Esophagus squamous epithelium (tissue), 5 donors: ENCODE measurements at regions not wholly inside any gene's neighbourhood (a gene's known extent, or its start where the extent isn't known, plus 50 kb on each side); places are given as distances from the start of the nearest gene placed in this dataset.

ENCODE experiments used
- DNase-seq: peaks from one replicate; lab custom pipeline; 2025; lab: John Stamatoyannopoulos, UW
- H3K27ac ChIP-seq, 4 donors: fragments of 200-600 bp; sonication (generic); one replicate each; pipeline ENCODE4 v1.5.1; 2016 to 2019; ENCODE audit warnings: mild to moderate bottlenecking in 1 of 4
- H3K27me3 ChIP-seq, 4 donors: fragments of 200-600 bp; sonication (generic); 1 replicate in 3 of 4; 2 replicates in 1 of 4; pipeline versions ENCODE4 v1.5.1 to v1.6.0; 2017 to 2021; ENCODE audit warnings: antibody characterized with exemption in 1 of 4
- H3K36me3 ChIP-seq, 3 donors: fragments of 200-600 bp; sonication (generic); one replicate each; pipeline ENCODE4 v1.5.1; 2016 to 2019
- H3K4me1 ChIP-seq, 3 donors: fragments of 200-600 bp; sonication (generic); one replicate each; pipeline ENCODE4 v1.5.1; 2017 to 2019
- H3K4me3 ChIP-seq, 4 donors: fragments of 200-600 bp; sonication (generic); 1 replicate in 3 of 4; 2 replicates in 1 of 4; pipeline ENCODE4 v1.5.1; 2016 to 2019; ENCODE audit warnings: mild to moderate bottlenecking in 2 of 4, moderate library complexity in 1 of 4
- H3K9me3 ChIP-seq, 3 donors: fragments of 200-600 bp; sonication (generic); one replicate each; pipeline ENCODE4 v1.5.1; 2016 to 2019
- POLR2A ChIP-seq, 4 donors: fragments of 450-650 bp; IDR thresholded peaks; one replicate each; pipeline ENCODE4 v1.6.1; 2017; ENCODE audit warnings: antibody characterized with exemption in 4 of 4, mild to moderate bottlenecking in 4 of 4, moderate library complexity in 3 of 4
- WGBS, 2 donors: methylation state at CpG; one replicate each; pipeline ENCODE4 v1.1.5; 2018; 5-methylcytosine and 5-hydroxymethylcytosine counted together
- intact Hi-C: fragments of 100-400 bp; cut with DNase I; formaldehyde crosslinking; loops from one replicate; pipeline ENCODE4 v1.15.0; 2022
- TF ChIP-seq, protein P1 (sequence below), 6 experiments: fragments of 450-650 bp in 4 of 6; fragments of 200-600 bp in 2 of 6; sonication (generic) in 2 of 6; IDR thresholded peaks; one replicate each; pipeline ENCODE4 v1.5.1; 2016 to 2019; ENCODE audit warnings: antibody characterized with exemption in 6 of 6, mild to moderate bottlenecking in 4 of 6, moderate library complexity in 4 of 6
- donor health status: DM: yes; HTN: yes; CAD: no.

DNA sequence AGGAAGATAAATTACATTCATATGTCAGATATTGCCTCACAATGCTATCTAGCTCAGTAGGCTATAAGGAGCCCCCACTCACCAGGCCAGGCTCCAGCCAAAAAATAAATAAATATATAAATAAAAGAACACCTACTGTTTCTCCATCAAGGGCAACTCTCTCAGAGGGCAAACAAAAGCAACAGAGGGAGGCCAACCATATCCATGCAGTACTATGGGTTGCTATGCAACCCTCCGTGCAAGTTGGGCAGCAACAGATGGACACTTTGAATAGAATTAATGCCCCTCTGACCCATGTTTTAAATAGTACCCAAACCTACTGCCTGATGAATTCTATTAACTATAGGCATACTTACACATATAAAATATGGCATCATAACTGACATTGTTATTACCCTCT lies 279.8 kb upstream of the EDNRB start:
- intact Hi-C loops = no loop called here
- H3K9me3 ChIP-seq = no peaks in the 10 kb centered on the region
- TF ChIP-seq POLR2A (IDR thresholded peaks at IDR 0.05) = no peak
- TF ChIP-seq, protein P1, sequence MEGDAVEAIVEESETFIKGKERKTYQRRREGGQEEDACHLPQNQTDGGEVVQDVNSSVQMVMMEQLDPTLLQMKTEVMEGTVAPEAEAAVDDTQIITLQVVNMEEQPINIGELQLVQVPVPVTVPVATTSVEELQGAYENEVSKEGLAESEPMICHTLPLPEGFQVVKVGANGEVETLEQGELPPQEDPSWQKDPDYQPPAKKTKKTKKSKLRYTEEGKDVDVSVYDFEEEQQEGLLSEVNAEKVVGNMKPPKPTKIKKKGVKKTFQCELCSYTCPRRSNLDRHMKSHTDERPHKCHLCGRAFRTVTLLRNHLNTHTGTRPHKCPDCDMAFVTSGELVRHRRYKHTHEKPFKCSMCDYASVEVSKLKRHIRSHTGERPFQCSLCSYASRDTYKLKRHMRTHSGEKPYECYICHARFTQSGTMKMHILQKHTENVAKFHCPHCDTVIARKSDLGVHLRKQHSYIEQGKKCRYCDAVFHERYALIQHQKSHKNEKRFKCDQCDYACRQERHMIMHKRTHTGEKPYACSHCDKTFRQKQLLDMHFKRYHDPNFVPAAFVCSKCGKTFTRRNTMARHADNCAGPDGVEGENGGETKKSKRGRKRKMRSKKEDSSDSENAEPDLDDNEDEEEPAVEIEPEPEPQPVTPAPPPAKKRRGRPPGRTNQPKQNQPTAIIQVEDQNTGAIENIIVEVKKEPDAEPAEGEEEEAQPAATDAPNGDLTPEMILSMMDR (IDR thresholded peaks at IDR 0.05) = no peak
- 59 to 63% methylated on average over 1 of the region's 1 CpG for WGBS, 2 donors
- H3K36me3 ChIP-seq = no peaks in the 10 kb centered on the region
- no peak for DNase-seq
- no peaks in the 10 kb centered on the region for H3K4me1 ChIP-seq
- H3K4me3 ChIP-seq = no peak overlapping the region
- H3K27ac ChIP-seq = no peak overlapping the region
- H3K27me3 ChIP-seq = no peaks in the 10 kb centered on the region

DNA sequence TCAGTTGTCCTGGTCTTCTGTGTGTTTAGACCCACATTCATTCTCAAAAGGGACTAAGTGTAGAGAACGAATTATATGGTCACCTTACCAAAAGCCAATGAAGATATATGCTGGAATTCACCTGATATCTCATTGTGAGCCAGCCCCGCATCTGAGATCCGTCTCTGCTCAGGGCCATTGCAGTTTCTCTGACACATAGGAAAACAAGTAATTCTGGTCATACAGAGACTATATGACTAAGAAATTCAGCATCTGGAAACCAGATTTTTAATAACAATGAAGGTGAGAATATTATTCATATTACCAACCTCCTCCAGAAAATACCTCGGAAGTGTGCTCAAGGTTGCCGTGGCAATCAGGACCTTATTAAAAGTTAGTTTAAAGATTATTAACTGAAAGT lies 278.6 kb upstream of the EDNRB start:
- TF ChIP-seq, protein P1 (IDR thresholded peaks at IDR 0.05) = no peak
- TF ChIP-seq POLR2A (IDR thresholded peaks at IDR 0.05) = no peak
- H3K36me3 ChIP-seq = no peaks in the 10 kb centered on the region
- no peak overlapping the region for H3K27ac ChIP-seq
- 67 to 68% methylated on average over 5 of the region's 5 CpGs for WGBS, 2 donors
- no peaks in the 10 kb centered on the region for H3K9me3 ChIP-seq
- H3K27me3 ChIP-seq = no peaks in the 10 kb centered on the region
- no peak overlapping the region for H3K4me3 ChIP-seq
- H3K4me1 ChIP-seq = no peaks in the 10 kb centered on the region
- intact Hi-C loops = no loop called here
- DNase-seq = no peak

DNA sequence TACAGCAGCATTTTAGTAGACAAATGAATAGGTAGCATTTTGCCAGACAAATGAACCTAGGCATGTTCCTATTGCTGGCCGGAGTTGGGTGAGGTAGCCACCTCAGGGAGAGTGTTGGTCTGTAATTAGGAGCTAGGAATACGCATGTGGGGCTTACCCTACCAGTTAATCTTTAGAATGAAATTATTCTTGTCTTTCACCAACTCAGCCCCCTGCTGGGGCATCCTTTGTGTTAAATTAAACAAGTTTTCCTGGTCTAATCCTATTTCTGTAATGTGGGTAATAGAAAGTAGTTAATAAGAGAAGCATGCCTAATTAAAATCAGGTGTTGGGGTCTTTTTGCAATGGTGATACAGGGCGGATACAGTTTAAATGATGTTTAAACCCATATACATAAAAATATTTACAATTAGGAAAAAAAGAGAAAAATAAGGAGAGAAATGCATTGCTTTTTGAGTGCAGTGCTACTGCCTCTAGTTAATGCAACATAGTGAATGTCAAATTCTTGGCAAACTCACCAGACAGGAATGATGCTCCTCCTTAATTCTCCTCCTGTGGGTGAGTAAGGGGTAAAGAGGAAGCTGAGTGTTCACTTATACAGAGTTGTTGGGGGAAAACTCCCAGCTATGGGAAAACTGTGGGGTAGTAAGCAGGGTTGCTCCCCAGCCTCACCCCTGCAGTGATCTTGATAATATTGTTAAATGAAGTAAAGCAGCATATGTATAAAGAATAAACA lies 276.4 kb upstream of the EDNRB start:
- WGBS, 2 donors = 65 to 79% methylated on average over 3 of the region's 3 CpGs

DNA sequence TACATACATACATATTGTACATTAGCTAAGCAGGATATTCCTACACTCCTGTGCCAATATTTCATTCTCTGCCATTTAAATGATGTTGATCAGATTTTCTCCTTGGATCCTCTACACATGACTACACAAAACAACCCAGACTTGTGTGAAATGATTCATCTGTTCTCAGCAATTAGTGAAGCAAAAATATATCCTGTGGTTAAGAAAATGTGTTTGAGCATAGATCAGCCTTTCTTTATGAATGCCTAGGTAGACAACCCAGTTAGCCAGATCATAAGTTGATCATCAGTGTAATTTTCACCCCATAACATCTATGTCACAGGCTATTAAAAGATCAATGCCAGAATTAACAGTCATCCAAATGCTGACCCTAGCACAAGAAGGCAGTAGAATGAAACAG lies 275.2 kb upstream of the EDNRB start:
- Histone ChIP-seq H3K9me3 (no peaks in the 10 kb centered on the region), H3K36me3 (no peaks in the 10 kb centered on the region), H3K4me3 (no peak overlapping the region), H3K27me3 (no peaks in the 10 kb centered on the region), H3K27ac (no peak overlapping the region), H3K4me1 (no peaks in the 10 kb centered on the region)
- intact Hi-C loops = no loop called here
- TF ChIP-seq, protein P1 (IDR thresholded peaks at IDR 0.05) = no peak
- no peak for TF ChIP-seq POLR2A (IDR thresholded peaks at IDR 0.05)
- DNase-seq = no peak

More for the DNA sequence above, 276.4 kb upstream of the EDNRB start:
- DNase-seq = no peak
- Histone ChIP-seq H3K4me1 (no peaks in the 10 kb centered on the region), H3K27ac (no peak overlapping the region), H3K27me3 (no peaks in the 10 kb centered on the region), H3K9me3 (no peaks in the 10 kb centered on the region), H3K36me3 (no peaks in the 10 kb centered on the region), H3K4me3 (no peak overlapping the region)
- intact Hi-C loops = no loop called here
- TF ChIP-seq, protein P1 (IDR thresholded peaks at IDR 0.05) = no peak
- no peak for TF ChIP-seq POLR2A (IDR thresholded peaks at IDR 0.05)

DNA sequence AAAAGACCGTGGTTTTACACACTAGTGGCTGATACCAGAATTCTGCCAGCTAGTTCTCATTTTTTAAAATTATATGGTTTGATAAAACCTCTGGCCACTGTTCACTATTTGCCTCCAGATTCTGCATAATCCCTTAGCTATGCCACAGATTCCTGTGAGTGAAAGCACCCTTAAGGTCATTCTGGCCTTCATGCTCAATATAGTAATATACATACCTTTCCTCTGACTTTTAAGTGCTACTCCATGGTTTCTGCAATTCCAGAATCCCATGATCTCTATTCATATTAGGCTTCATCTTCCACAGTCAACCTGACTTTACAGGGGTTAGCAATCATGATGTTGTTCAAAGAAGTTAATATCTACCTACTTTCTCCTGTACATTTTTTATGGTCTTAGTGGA lies 274.1 kb upstream of the EDNRB start:
- 0 to 61% methylated on average over 1 of the region's 1 CpG for WGBS, 2 donors
- no peaks in the 10 kb centered on the region for H3K4me1 ChIP-seq
- no peaks in the 10 kb centered on the region for H3K9me3 ChIP-seq
- DNase-seq = no peak
- intact Hi-C loops = no loop called here
- no peaks in the 10 kb centered on the region for H3K36me3 ChIP-seq
- TF ChIP-seq, protein P1 (IDR thresholded peaks at IDR 0.05) = no peak
- TF ChIP-seq POLR2A (IDR thresholded peaks at IDR 0.05) = no peak
- no peak overlapping the region for H3K27ac ChIP-seq
- no peak overlapping the region for H3K4me3 ChIP-seq
- no peaks in the 10 kb centered on the region for H3K27me3 ChIP-seq
